ENCODE measurements at regions not wholly inside any gene's neighbourhood (a gene's known extent, or its start where the extent isn't known, plus 50 kb on each side); places are given as distances from the start of the nearest gene placed in this dataset.
A peak's percentile ranks its signal among the peaks of the same experiment; 100 is the strongest.

DNA sequence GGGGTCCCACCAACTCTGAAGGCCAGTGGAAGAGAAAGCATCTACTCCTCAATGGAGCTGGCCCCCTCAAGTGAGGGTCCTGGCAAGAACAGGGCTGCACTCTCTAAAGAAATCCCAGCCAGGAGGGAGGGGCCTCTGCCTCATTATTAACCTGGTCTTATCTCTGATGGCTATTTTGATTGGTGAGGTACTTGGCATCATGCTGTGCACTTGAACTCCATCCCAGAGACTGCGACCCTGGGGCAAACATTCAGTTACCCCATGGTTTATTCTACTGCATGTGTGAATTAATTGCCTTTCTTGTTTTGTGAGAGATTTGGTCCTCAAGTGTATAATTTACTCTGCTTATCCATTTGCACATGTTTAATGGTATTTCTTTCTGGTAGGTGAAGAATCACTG is 55.0 kb upstream of the ETV3 start:
- Mint-ChIP-seq H3K27ac (no peak overlapping the region), H3K36me3 (no peaks in the 10 kb centered on the region), H3K27me3 (peaks cover 11% of the 10 kb centered on the region), H3K4me3 (no peak overlapping the region), H3K9me3 (no peaks in the 10 kb centered on the region), H3K4me1 (peaks cover 2 to 4% (median 2%) of the 10 kb centered on the region in 3 donors)

DNA sequence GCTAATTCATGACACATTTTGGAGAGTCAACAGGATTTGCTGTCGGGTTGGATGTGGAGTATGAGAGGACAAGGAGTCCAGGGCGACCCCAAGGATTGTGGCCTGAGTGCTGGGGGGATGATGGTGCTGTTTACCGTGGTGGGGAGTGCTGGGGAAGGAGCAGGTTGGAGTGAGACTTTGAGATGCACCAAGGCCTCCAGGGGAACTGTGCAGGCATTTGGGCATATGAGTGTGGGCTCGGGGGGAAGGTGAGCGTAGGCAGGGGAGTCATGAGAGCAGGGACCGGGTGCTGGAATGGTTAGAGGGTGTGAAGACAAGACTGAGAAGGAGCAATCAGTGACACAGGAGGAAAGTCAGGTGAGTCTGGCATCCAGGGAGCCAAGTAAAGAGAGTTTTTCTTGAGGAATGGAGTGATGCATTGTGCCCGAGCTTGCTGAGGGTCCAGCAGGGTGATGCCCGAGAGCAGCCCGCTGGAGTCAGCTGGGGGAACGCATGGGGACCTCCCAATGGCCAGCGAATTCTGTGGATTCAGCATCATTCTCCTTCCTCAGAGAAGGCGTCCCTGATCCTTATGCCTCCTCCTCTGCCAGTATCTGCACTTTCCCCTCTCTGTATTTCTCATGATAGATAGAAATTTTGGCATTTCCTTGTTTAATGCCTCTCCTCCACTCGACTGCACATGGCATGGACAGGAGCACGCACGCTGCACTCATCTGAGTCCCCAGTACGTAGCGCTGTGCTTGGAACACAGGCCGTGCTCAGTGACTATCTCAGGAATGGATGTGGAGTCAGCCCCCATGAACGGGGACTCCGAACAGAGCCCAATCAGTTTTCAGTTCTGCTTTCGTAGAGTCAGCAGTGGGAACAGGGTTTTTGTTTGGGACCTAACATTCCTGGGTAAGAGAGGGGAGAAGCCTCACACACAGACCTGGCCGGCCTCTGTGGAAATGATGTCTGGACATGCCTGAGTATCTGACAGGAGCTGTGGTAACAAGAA is 52.1 kb upstream of the ETV3 start:
- H3K9me3 Mint-ChIP-seq = no peaks in the 10 kb centered on the region
- H3K36me3 Mint-ChIP-seq = no peaks in the 10 kb centered on the region
- H3K27me3 Mint-ChIP-seq = peaks cover 18% of the 10 kb centered on the region
- peaks cover 2 to 4% (median 2%) of the 10 kb centered on the region in 3 donors for H3K4me1 Mint-ChIP-seq
- H3K4me3 Mint-ChIP-seq = peak overlapping the region in 1 of 4 donors; percentile 84
- peak overlapping the region in 1 of 3 donors; percentile 93 for H3K27ac Mint-ChIP-seq

DNA sequence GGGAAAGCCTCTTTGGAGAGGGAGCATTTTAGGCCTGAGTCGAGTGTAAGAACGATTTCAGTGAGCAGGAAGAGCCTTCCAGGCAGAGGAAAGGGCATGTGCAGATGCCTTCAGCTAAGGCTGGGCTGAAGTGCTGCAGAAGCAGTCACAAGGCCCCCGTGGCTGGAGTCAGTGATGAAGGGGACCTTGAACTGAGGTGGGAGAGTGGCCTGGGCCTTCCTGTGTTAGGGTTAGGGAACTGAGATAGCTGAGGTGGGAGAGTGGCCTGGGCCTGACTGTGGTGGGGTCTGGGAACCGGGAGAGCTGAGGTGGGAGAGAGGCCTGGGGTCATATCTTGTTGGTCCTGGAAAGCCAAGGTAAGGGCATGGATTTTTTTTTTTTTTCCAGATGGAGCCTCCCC is 50.9 kb upstream of the ETV3 start:
- Mint-ChIP-seq H3K27ac (no peak overlapping the region), H3K36me3 (no peaks in the 10 kb centered on the region), H3K9me3 (no peaks in the 10 kb centered on the region), H3K4me3 (no peak overlapping the region), H3K27me3 (peaks cover 18% of the 10 kb centered on the region), H3K4me1 (peaks cover 0 to 4% (median 0%) of the 10 kb centered on the region in 3 donors)
